Esophagus muscularis mucosa (tissue), 4 donors: ENCODE measurements at regions not wholly inside any gene's neighbourhood (a gene's known extent, or its start where the extent isn't known, plus 50 kb on each side); places are given as distances from the start of the nearest gene placed in this dataset.

Source experiments
- DNase-seq: peaks from one replicate; pipeline ENCODE4 v3.0.0-alpha.2; 2017; ENCODE audit errors: extremely low spot score
- H3K27ac ChIP-seq, 4 donors: fragments of 200-600 bp; sonication (generic); replicated peaks in 1 of 4; 1 replicate in 3 of 4; 2 replicates in 1 of 4; pipeline ENCODE4 v1.5.1; 2016 to 2019; ENCODE audit warnings: mild to moderate bottlenecking in 1 of 4
- H3K27me3 ChIP-seq, 4 donors: fragments of 200-600 bp; sonication (generic); one replicate each; pipeline versions ENCODE4 v1.5.1 to v1.6.0; 2016 to 2019
- H3K36me3 ChIP-seq, 4 donors: fragments of 200-600 bp; sonication (generic); one replicate each; pipeline ENCODE4 v1.5.1; 2016 to 2019
- H3K4me1 ChIP-seq, 4 donors: fragments of 200-600 bp; sonication (generic); one replicate each; pipeline ENCODE4 v1.5.1; 2016 to 2019
- H3K4me3 ChIP-seq, 4 donors: fragments of 200-600 bp; sonication (generic); 1 replicate in 2 of 4; 2 replicates in 2 of 4; pipeline ENCODE4 v1.5.1; 2016 to 2019; ENCODE audit warnings: mild to moderate bottlenecking in 4 of 4, moderate library complexity in 1 of 4
- H3K9me3 ChIP-seq, 4 donors: fragments of 200-600 bp; sonication (generic); 1 replicate in 3 of 4; 2 replicates in 1 of 4; pipeline ENCODE4 v1.5.1; 2016 to 2019
- CTCF ChIP-seq, 3 experiments: fragments of 200-600 bp in 2 of 3; fragments of 450-650 bp in 1 of 3; sonication (generic) in 2 of 3; IDR thresholded peaks; one replicate each; pipeline ENCODE4 v1.5.1; 2017 to 2019; ENCODE audit warnings: antibody characterized with exemption in 3 of 3, mild to moderate bottlenecking in 2 of 3, moderate library complexity in 1 of 3
- EP300 ChIP-seq: sonication (generic); formaldehyde crosslinking; IDR thresholded peaks from one replicate; pipeline ENCODE4 v1.6.1; 2017; ENCODE audit warnings: antibody characterized with exemption
- POLR2A ChIP-seq: fragments of 450-650 bp; IDR thresholded peaks from one replicate; pipeline ENCODE4 v1.6.1; 2017; ENCODE audit warnings: antibody characterized with exemption, moderate library complexity, mild to moderate bottlenecking, low read depth
- POLR2AphosphoS5 ChIP-seq, 2 donors: sonication (generic); formaldehyde crosslinking; IDR thresholded peaks; one replicate each; pipeline ENCODE4 v1.6.1; 2017; ENCODE audit warnings: antibody characterized with exemption in 2 of 2
- WGBS: methylation state at CpG from one replicate; pipeline ENCODE4 v1.1.5; 2018; 5-methylcytosine and 5-hydroxymethylcytosine counted together
- intact Hi-C: fragments of 100-400 bp; cut with DNase I; formaldehyde crosslinking; loops from one replicate; pipeline ENCODE4 v1.15.1; 2023

GRCh38 chr16:22677024-22677830 is 136.7 kb upstream of the HS3ST2 start:
- Histone ChIP-seq H3K9me3 (no peaks in the 10 kb centered on the region), H3K27ac (no peak overlapping the region), H3K4me1 (peaks cover 7 to 36% (median 20%) of the 10 kb centered on the region in 4 donors), H3K4me3 (no peak overlapping the region), H3K36me3 (no peaks in the 10 kb centered on the region), H3K27me3 (no peaks in the 10 kb centered on the region)
- intact Hi-C loops: loop anchor here (10.0 kb wide), 1 partner anchor 1522 kb away; the partner anchor contains the start of genes DNAH3 and LDAF1
- WGBS: 82% methylated on average over 5 of the region's 8 CpGs
- TF ChIP-seq POLR2AphosphoS5 (IDR thresholded peaks at IDR 0.05) (no peak), POLR2A (no peak), CTCF (IDR thresholded peaks at IDR 0.05) (no peak), EP300 (no peak)
- DNase-seq: no peak

- no peak for DNase-seq
- WGBS: 86% methylated on average over 2 of the region's 2 CpGs
- H3K27ac ChIP-seq: no peak overlapping the region
These were observed 135.7 kb upstream of the HS3ST2 start for GRCh38 chr16:22678311-22678710.

GRCh38 chr16:22681554-22682291 is 132.2 kb upstream of the HS3ST2 start:
- H3K36me3 ChIP-seq: no peaks in the 10 kb centered on the region
- no peak overlapping the region for H3K27ac ChIP-seq
- 78% methylated on average over 14 of the region's 17 CpGs for WGBS
- DNase-seq: no peak
- TF ChIP-seq POLR2A (no peak), EP300 (no peak), POLR2AphosphoS5 (IDR thresholded peaks at IDR 0.05) (no peak), CTCF (IDR thresholded peaks at IDR 0.05) (no peak)
- no peak overlapping the region for H3K4me3 ChIP-seq
- peaks cover 0 to 1% (median 0%) of the 10 kb centered on the region in 4 donors for H3K9me3 ChIP-seq
- H3K27me3 ChIP-seq: no peaks in the 10 kb centered on the region
- H3K4me1 ChIP-seq: peaks cover 3 to 41% (median 16%) of the 10 kb centered on the region in 4 donors
- intact Hi-C loops: no loop called here

More at GRCh38 chr16:22678311-22678710, 135.7 kb upstream of the HS3ST2 start:
- H3K4me3 ChIP-seq: no peak overlapping the region
- H3K4me1 ChIP-seq: peaks cover 3 to 25% (median 11%) of the 10 kb centered on the region in 4 donors
- TF ChIP-seq EP300 (no peak), POLR2AphosphoS5 (IDR thresholded peaks at IDR 0.05) (no peak), CTCF (IDR thresholded peaks at IDR 0.05) (no peak), POLR2A (no peak)
- H3K9me3 ChIP-seq: no peaks in the 10 kb centered on the region
- no peaks in the 10 kb centered on the region for H3K36me3 ChIP-seq
- H3K27me3 ChIP-seq: no peaks in the 10 kb centered on the region
- intact Hi-C loops: loop anchor here (10.0 kb wide), 1 partner anchor 1524 kb away; the partner anchor contains the start of genes DNAH3 and LDAF1

- H3K27ac ChIP-seq: no peak overlapping the region
- intact Hi-C loops: no loop called here
- no peaks in the 10 kb centered on the region for H3K36me3 ChIP-seq
- DNase-seq: no peak
- TF ChIP-seq CTCF (IDR thresholded peaks at IDR 0.05) (no peak), POLR2AphosphoS5 (IDR thresholded peaks at IDR 0.05) (no peak), POLR2A (no peak)
- WGBS: 92% methylated on average over 4 of the region's 4 CpGs
- H3K4me3 ChIP-seq: no peak overlapping the region
- H3K9me3 ChIP-seq: peaks cover 0 to 11% (median 0%) of the 10 kb centered on the region in 4 donors
- H3K4me1 ChIP-seq: peaks cover 3 to 41% (median 16%) of the 10 kb centered on the region in 4 donors
- H3K27me3 ChIP-seq: no peaks in the 10 kb centered on the region
These were observed 130.7 kb upstream of the HS3ST2 start for GRCh38 chr16:22683258-22683657.
